NCI-H187 treated with DMSO at 0.1 percent for 48 hours (cell line): ENCODE measurements at regions not wholly inside any gene's neighbourhood (a gene's known extent, or its start where the extent isn't known, plus 50 kb on each side); places are given as distances from the start of the nearest gene placed in this dataset.
"Not testable (repeated sequence)": the region's sequence is repeated elsewhere in the genome, so short reads cannot be mapped to it uniquely, and the experiment has no call there.

Experiments
- DNase-seq: peaks from one replicate; lab custom pipeline; 2025; lab: John Stamatoyannopoulos, UW

- no peak for DNase-seq
Measured at GRCh38 chr16:85527042-85527766, 85.9 kb upstream of the GSE1 start.

GRCh38 chr16:85527767-85528297 lies 85.3 kb upstream of the GSE1 start:
- DNase-seq = no peak

- DNase-seq = no peak
Measured at GRCh38 chr16:85528528-85529387, 84.4 kb upstream of the GSE1 start.

GRCh38 chr16:85529489-85530369 lies 83.4 kb upstream of the GSE1 start:
- DNase-seq = no peak

- DNase-seq = no peak
Measured at GRCh38 chr16:85530370-85530739, 82.8 kb upstream of the GSE1 start.

GRCh38 chr16:85531516-85531915 lies 81.6 kb upstream of the GSE1 start:
- DNase-seq = no peak

GRCh38 chr16:85532147-85532546 lies 81.0 kb upstream of the GSE1 start:
- DNase-seq = no peak

GRCh38 chr16:85533593-85533992 lies 79.5 kb upstream of the GSE1 start:
- not testable (repeated sequence) for DNase-seq

- DNase-seq = no peak
Measured at GRCh38 chr16:85534536-85535351, 78.4 kb upstream of the GSE1 start.

GRCh38 chr16:85535352-85536072 lies 77.6 kb upstream of the GSE1 start:
- no peak for DNase-seq

GRCh38 chr16:85536073-85536410 lies 77.1 kb upstream of the GSE1 start:
- DNase-seq = no peak

GRCh38 chr16:85536411-85537330 lies 76.5 kb upstream of the GSE1 start:
- no peak for DNase-seq

GRCh38 chr16:85537331-85537788 lies 75.8 kb upstream of the GSE1 start:
- no peak for DNase-seq

- DNase-seq = no peak
Measured at GRCh38 chr16:85537795-85538401, 75.2 kb upstream of the GSE1 start.

- DNase-seq = no peak
Measured at GRCh38 chr16:85539084-85539483, 74.0 kb upstream of the GSE1 start.

GRCh38 chr16:85539629-85540291 lies 73.4 kb upstream of the GSE1 start:
- no peak for DNase-seq

- no peak for DNase-seq
Measured at GRCh38 chr16:85541181-85541580, 71.9 kb upstream of the GSE1 start.

- DNase-seq = no peak
Measured at GRCh38 chr16:85541619-85541979, 71.5 kb upstream of the GSE1 start.
